Adrenal gland (tissue), 5 donors: ENCODE measurements at regions not wholly inside any gene's neighbourhood (a gene's known extent, or its start where the extent isn't known, plus 50 kb on each side); places are given as distances from the start of the nearest gene placed in this dataset.

ENCODE experiments used
- POLR2A ChIP-seq, 2 donors: fragments of 450-650 bp; IDR thresholded peaks; one replicate each; pipeline ENCODE4 v1.6.1; 2017; ENCODE audit warnings: antibody characterized with exemption in 2 of 2, mild to moderate bottlenecking in 2 of 2, moderate library complexity in 1 of 2
- TF ChIP-seq, protein P1 (sequence below), 6 experiments: fragments of 450-650 bp in 4 of 6; fragments of 200-600 bp in 2 of 6; sonication (generic) in 1 of 6; IDR thresholded peaks; 1 replicate in 5 of 6; 2 replicates in 1 of 6; pipeline versions ENCODE4 v1.5.1 to v1.8.0; 2016 to 2021; ENCODE audit warnings: antibody characterized with exemption in 6 of 6, mild to moderate bottlenecking in 2 of 6, moderate library complexity in 1 of 6
- donor health status: DM: no; HTN: no; CAD: no.

DNA sequence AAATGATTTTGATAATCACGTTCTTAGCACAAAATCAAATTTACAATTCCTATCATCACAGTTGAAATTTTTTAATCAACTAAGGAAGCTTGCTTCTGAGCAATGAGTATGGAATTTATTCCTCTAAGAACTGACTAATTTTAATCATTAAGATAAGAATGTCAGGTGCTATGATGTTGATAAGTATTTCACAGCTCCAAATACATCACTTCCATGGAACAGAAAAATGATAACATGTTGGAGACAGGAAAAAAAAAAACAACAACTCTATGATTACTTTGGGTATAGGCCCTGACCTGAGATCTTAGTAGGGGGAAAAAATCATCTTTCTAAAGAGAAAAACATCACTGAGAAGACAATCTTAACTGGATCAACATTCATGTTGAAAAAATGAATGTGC is 89.4 kb upstream of the BMP2 start:
- TF ChIP-seq, protein P1, sequence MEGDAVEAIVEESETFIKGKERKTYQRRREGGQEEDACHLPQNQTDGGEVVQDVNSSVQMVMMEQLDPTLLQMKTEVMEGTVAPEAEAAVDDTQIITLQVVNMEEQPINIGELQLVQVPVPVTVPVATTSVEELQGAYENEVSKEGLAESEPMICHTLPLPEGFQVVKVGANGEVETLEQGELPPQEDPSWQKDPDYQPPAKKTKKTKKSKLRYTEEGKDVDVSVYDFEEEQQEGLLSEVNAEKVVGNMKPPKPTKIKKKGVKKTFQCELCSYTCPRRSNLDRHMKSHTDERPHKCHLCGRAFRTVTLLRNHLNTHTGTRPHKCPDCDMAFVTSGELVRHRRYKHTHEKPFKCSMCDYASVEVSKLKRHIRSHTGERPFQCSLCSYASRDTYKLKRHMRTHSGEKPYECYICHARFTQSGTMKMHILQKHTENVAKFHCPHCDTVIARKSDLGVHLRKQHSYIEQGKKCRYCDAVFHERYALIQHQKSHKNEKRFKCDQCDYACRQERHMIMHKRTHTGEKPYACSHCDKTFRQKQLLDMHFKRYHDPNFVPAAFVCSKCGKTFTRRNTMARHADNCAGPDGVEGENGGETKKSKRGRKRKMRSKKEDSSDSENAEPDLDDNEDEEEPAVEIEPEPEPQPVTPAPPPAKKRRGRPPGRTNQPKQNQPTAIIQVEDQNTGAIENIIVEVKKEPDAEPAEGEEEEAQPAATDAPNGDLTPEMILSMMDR (IDR thresholded peaks at IDR 0.05): no peak
- TF ChIP-seq POLR2A (IDR thresholded peaks at IDR 0.05): no peak
